ENCODE measurements at regions not wholly inside any gene's neighbourhood (a gene's known extent, or its start where the extent isn't known, plus 50 kb on each side); places are given as distances from the start of the nearest gene placed in this dataset.
A peak's percentile ranks its signal among the peaks of the same experiment; 100 is the strongest.

GRCh38 chr22:49136041-49136815 is 691.4 kb downstream of the BRD1 start:
- no peaks in the 10 kb centered on the region for H3K4me1 ChIP-seq (ENCODE audit: control insufficient read depth, insufficient read depth, low read length)
- ChIA-PET POLR2A (no interaction called here), CTCF (no interaction called here)
- TF ChIP-seq ZBTB17 (tag by site-specific recombination; IDR thresholded peaks at IDR 0.05) (no peak), ZNF148 (tag by site-specific recombination; IDR thresholded peaks at IDR 0.05; ENCODE audit: borderline replicate concordance) (no peak), ZNF350 (tag by site-specific recombination; IDR thresholded peaks at IDR 0.05) (no peak), EGR2 (tag by site-specific recombination; IDR thresholded peaks at IDR 0.05; ENCODE audit: low read depth) (peak; percentile 42), ZFHX2 (tag by site-specific recombination; conservative IDR thresholded peaks at IDR 0.05) (peak; percentile 46), REPIN1 (tag by site-specific recombination; IDR thresholded peaks at IDR 0.05; ENCODE audit: low read depth) (no peak), ZNF791 (tag by site-specific recombination; IDR thresholded peaks at IDR 0.05) (no peak), ZNF214 (tag by site-specific recombination; IDR thresholded peaks at IDR 0.05; ENCODE audit: borderline replicate concordance) (no peak), KLF1 (tag by site-specific recombination; IDR thresholded peaks at IDR 0.05) (no peak), SCRT2 (tag by site-specific recombination; IDR thresholded peaks at IDR 0.05) (no peak), ZNF37A (tag by site-specific recombination; IDR thresholded peaks at IDR 0.05) (no peak), ZNF596 (tag by site-specific recombination; IDR thresholded peaks at IDR 0.05) (no peak), ZSCAN16 (tag by site-specific recombination; IDR thresholded peaks at IDR 0.05) (no peak), ZNF501 (tag by site-specific recombination; IDR thresholded peaks at IDR 0.05) (no peak)
- H3K36me3 ChIP-seq (ENCODE audit: control insufficient read depth in 2 of 2, insufficient read depth in 1 of 2, low read length in 2 of 2) = no peaks in the 10 kb centered on the region
- H3K4me3 ChIP-seq (ENCODE audit: low read depth, low read length) = no peak overlapping the region
- H3K9me3 ChIP-seq (ENCODE audit: control insufficient read depth, insufficient read depth, low read depth, low read length) = no peaks in the 10 kb centered on the region
- no peak overlapping the region for H3K27ac ChIP-seq (ENCODE audit: extremely low read depth, low read depth, low read length)

- ChIA-PET POLR2A (no interaction called here), CTCF (no interaction called here)
- Histone ChIP-seq H3K4me3 (ENCODE audit: low read depth, low read length) (no peak overlapping the region), H3K27ac (ENCODE audit: extremely low read depth, low read depth, low read length) (no peak overlapping the region), H3K4me1 (ENCODE audit: control insufficient read depth, insufficient read depth, low read length) (no peaks in the 10 kb centered on the region), H3K9me3 (ENCODE audit: control insufficient read depth, insufficient read depth, low read depth, low read length) (no peaks in the 10 kb centered on the region), H3K36me3 (ENCODE audit: control insufficient read depth in 2 of 2, insufficient read depth in 1 of 2, low read length in 2 of 2) (no peaks in the 10 kb centered on the region)
- no peak for TF ChIP-seq ZNF544 (tag by site-specific recombination; IDR thresholded peaks at IDR 0.05)
- TF ChIP-seq ZNF23 (tag by site-specific recombination; IDR thresholded peaks at IDR 0.05; ENCODE audit: borderline replicate concordance) = no peak
- TF ChIP-seq KLF7 (tag by site-specific recombination; IDR thresholded peaks at IDR 0.05; ENCODE audit: borderline replicate concordance) = no peak
- no peak for TF ChIP-seq ZFP69B (tag by site-specific recombination; IDR thresholded peaks at IDR 0.05)
- TF ChIP-seq HOXC10 (CRISPR knock-in tag; IDR thresholded peaks at IDR 0.05) = no peak
- no peak for TF ChIP-seq ZSCAN18 (tag by site-specific recombination; IDR thresholded peaks at IDR 0.05)
- no peak for TF ChIP-seq BCL6B (tag by site-specific recombination; IDR thresholded peaks at IDR 0.05)
- no peak for TF ChIP-seq ZNF169 (tag by site-specific recombination; IDR thresholded peaks at IDR 0.05)
- TF ChIP-seq ZNF341 (tag by site-specific recombination; IDR thresholded peaks at IDR 0.05; ENCODE audit: low read depth) = no peak
Measured at GRCh38 chr22:49134076-49134475, 693.6 kb downstream of the BRD1 start.
